ENCODE measurements at regions not wholly inside any gene's neighbourhood (a gene's known extent, or its start where the extent isn't known, plus 50 kb on each side); places are given as distances from the start of the nearest gene placed in this dataset.

- H4K20me1 ChIP-seq (ENCODE audit: insufficient read depth, low read length): no peaks in the 10 kb centered on the region
- H3K9ac ChIP-seq (ENCODE audit: low read depth, low read length): no peak overlapping the region
- H3K4me1 ChIP-seq (ENCODE audit: insufficient read depth, low read length): no peaks in the 10 kb centered on the region
- H2AFZ ChIP-seq (ENCODE audit: low read depth, low read length): no peak overlapping the region
- TF ChIP-seq EZH2 (IDR thresholded peaks at IDR 0.05; ENCODE audit: borderline replicate concordance, low read depth, low read length, severe bottlenecking) (no peak), CTCF (IDR thresholded peaks at IDR 0.05; ENCODE audit: borderline replicate concordance, extremely low read depth, low read length, poor library complexity, severe bottlenecking) (no peak)
- H3K4me3 ChIP-seq (ENCODE audit: low read depth in 1 of 2, low read length in 2 of 2): no peak overlapping the region
- no peaks in the 10 kb centered on the region for H3K79me2 ChIP-seq (ENCODE audit: insufficient read depth, low read length)
- H3K9me3 ChIP-seq (ENCODE audit: insufficient read depth, low read length, severe bottlenecking): no peaks in the 10 kb centered on the region
- H3K36me3 ChIP-seq (ENCODE audit: insufficient read depth, low read length): no peaks in the 10 kb centered on the region
- H3K27ac ChIP-seq (ENCODE audit: low read length): no peak overlapping the region
- ATAC-seq (ENCODE audit: insufficient read depth, low read depth) (no peak), DNase-seq (no peak)
- H3K4me2 ChIP-seq (ENCODE audit: insufficient read depth, low read length): no peak overlapping the region
- H3K27me3 ChIP-seq (ENCODE audit: insufficient read depth, low read length, poor library complexity): no peaks in the 10 kb centered on the region
Observed at GRCh38 chr12:77210724-77211123, 145.4 kb upstream of the E2F7 start.

GRCh38 chr12:77204083-77204482, 138.7 kb upstream of the E2F7 start:
- TF ChIP-seq EZH2 (IDR thresholded peaks at IDR 0.05; ENCODE audit: borderline replicate concordance, low read depth, low read length, severe bottlenecking): no peak
- no peak for TF ChIP-seq CTCF (IDR thresholded peaks at IDR 0.05; ENCODE audit: borderline replicate concordance, extremely low read depth, low read length, poor library complexity, severe bottlenecking)
- Histone ChIP-seq H3K9ac (ENCODE audit: low read depth, low read length) (no peak overlapping the region), H3K36me3 (ENCODE audit: insufficient read depth, low read length) (no peaks in the 10 kb centered on the region), H4K20me1 (ENCODE audit: insufficient read depth, low read length) (no peaks in the 10 kb centered on the region), H3K4me3 (ENCODE audit: low read depth in 1 of 2, low read length in 2 of 2) (no peak overlapping the region), H3K4me2 (ENCODE audit: insufficient read depth, low read length) (no peak overlapping the region), H3K27me3 (ENCODE audit: insufficient read depth, low read length, poor library complexity) (no peaks in the 10 kb centered on the region), H3K79me2 (ENCODE audit: insufficient read depth, low read length) (no peaks in the 10 kb centered on the region), H3K27ac (ENCODE audit: low read length) (no peak overlapping the region), H2AFZ (ENCODE audit: low read depth, low read length) (no peak overlapping the region), H3K4me1 (ENCODE audit: insufficient read depth, low read length) (no peaks in the 10 kb centered on the region), H3K9me3 (ENCODE audit: insufficient read depth, low read length, severe bottlenecking) (no peaks in the 10 kb centered on the region)
- ATAC-seq (ENCODE audit: insufficient read depth, low read depth) (no peak), DNase-seq (no peak)

GRCh38 chr12:77202457-77203060, 137.2 kb upstream of the E2F7 start:
- Histone ChIP-seq H3K4me3 (ENCODE audit: low read depth in 1 of 2, low read length in 2 of 2) (no peak overlapping the region), H3K4me1 (ENCODE audit: insufficient read depth, low read length) (no peaks in the 10 kb centered on the region), H4K20me1 (ENCODE audit: insufficient read depth, low read length) (no peaks in the 10 kb centered on the region), H3K9ac (ENCODE audit: low read depth, low read length) (no peak overlapping the region), H3K36me3 (ENCODE audit: insufficient read depth, low read length) (no peaks in the 10 kb centered on the region), H3K4me2 (ENCODE audit: insufficient read depth, low read length) (no peak overlapping the region), H3K27ac (ENCODE audit: low read length) (no peak overlapping the region), H3K27me3 (ENCODE audit: insufficient read depth, low read length, poor library complexity) (no peaks in the 10 kb centered on the region), H2AFZ (ENCODE audit: low read depth, low read length) (no peak overlapping the region), H3K9me3 (ENCODE audit: insufficient read depth, low read length, severe bottlenecking) (no peaks in the 10 kb centered on the region), H3K79me2 (ENCODE audit: insufficient read depth, low read length) (no peaks in the 10 kb centered on the region)
- TF ChIP-seq CTCF (IDR thresholded peaks at IDR 0.05; ENCODE audit: borderline replicate concordance, extremely low read depth, low read length, poor library complexity, severe bottlenecking) (no peak), EZH2 (IDR thresholded peaks at IDR 0.05; ENCODE audit: borderline replicate concordance, low read depth, low read length, severe bottlenecking) (no peak)
- ATAC-seq (ENCODE audit: insufficient read depth, low read depth): no peak
- DNase-seq: no peak
